ENCODE measurements at regions not wholly inside any gene's neighbourhood (a gene's known extent, or its start where the extent isn't known, plus 50 kb on each side); places are given as distances from the start of the nearest gene placed in this dataset.

- FAIRE-seq: no peak
These were observed 624.4 kb downstream of the NYAP2 start for GRCh38 chr2:226023946-226024345.

GRCh38 chr2:226023383-226023782 is 623.9 kb downstream of the NYAP2 start:
- FAIRE-seq (no peak), DNase-seq (ENCODE audit: insufficient read length, low spot score) (no peak)

More at GRCh38 chr2:226023946-226024345, 624.4 kb downstream of the NYAP2 start:
- no peak for DNase-seq (ENCODE audit: insufficient read length, low spot score)

GRCh38 chr2:226020956-226021355 is 621.4 kb downstream of the NYAP2 start:
- no peak for DNase-seq (ENCODE audit: insufficient read length, low spot score)
- FAIRE-seq: no peak

GRCh38 chr2:226020176-226020575 is 620.7 kb downstream of the NYAP2 start:
- DNase-seq (ENCODE audit: insufficient read length, low spot score): no peak
- FAIRE-seq: no peak

- FAIRE-seq: no peak
- no peak for DNase-seq (ENCODE audit: insufficient read length, low spot score)
These were observed 619.1 kb downstream of the NYAP2 start for GRCh38 chr2:226018641-226019040.

GRCh38 chr2:226017537-226017936 is 618.0 kb downstream of the NYAP2 start:
- FAIRE-seq (no peak), DNase-seq (ENCODE audit: insufficient read length, low spot score) (no peak)

- FAIRE-seq: no peak
- no peak for DNase-seq (ENCODE audit: insufficient read length, low spot score)
These were observed 617.6 kb downstream of the NYAP2 start for GRCh38 chr2:226017107-226017506.

- no peak for DNase-seq (ENCODE audit: insufficient read length, low spot score)
- no peak for FAIRE-seq
These were observed 612.4 kb downstream of the NYAP2 start for GRCh38 chr2:226011716-226012450.

GRCh38 chr2:226002438-226002837 is 602.9 kb downstream of the NYAP2 start:
- FAIRE-seq (no peak), DNase-seq (ENCODE audit: insufficient read length, low spot score) (no peak)

- no peak for FAIRE-seq
- DNase-seq (ENCODE audit: insufficient read length, low spot score): no peak
These were observed 602.2 kb downstream of the NYAP2 start for GRCh38 chr2:226001716-226002115.

- no peak for FAIRE-seq
- DNase-seq (ENCODE audit: insufficient read length, low spot score): no peak
These were observed 600.2 kb downstream of the NYAP2 start for GRCh38 chr2:225999692-226000091.

- DNase-seq (ENCODE audit: insufficient read length, low spot score): no peak
These were observed 599.1 kb downstream of the NYAP2 start for GRCh38 chr2:225998653-225999052.

GRCh38 chr2:225998116-225998515 is 598.6 kb downstream of the NYAP2 start:
- DNase-seq (ENCODE audit: insufficient read length, low spot score) (no peak), FAIRE-seq (no peak)

More at GRCh38 chr2:225998653-225999052, 599.1 kb downstream of the NYAP2 start:
- FAIRE-seq: no peak

GRCh38 chr2:225996462-225996828 is 596.9 kb downstream of the NYAP2 start:
- no peak for DNase-seq (ENCODE audit: insufficient read length, low spot score)
- no peak for FAIRE-seq

- DNase-seq (ENCODE audit: insufficient read length, low spot score) (no peak), FAIRE-seq (no peak)
These were observed 596.4 kb downstream of the NYAP2 start for GRCh38 chr2:225995796-225996461.

- FAIRE-seq (peak; percentile 44), DNase-seq (ENCODE audit: insufficient read length, low spot score) (no peak)
These were observed 595.4 kb downstream of the NYAP2 start for GRCh38 chr2:225994748-225995405.

- FAIRE-seq (no peak), DNase-seq (ENCODE audit: insufficient read length, low spot score) (no peak)
These were observed 593.9 kb downstream of the NYAP2 start for GRCh38 chr2:225993430-225993829.

- no peak for DNase-seq (ENCODE audit: insufficient read length, low spot score)
- no peak for FAIRE-seq
These were observed 590.3 kb downstream of the NYAP2 start for GRCh38 chr2:225989809-225990208.

- FAIRE-seq (no peak), DNase-seq (ENCODE audit: insufficient read length, low spot score) (no peak)
These were observed 580.9 kb downstream of the NYAP2 start for GRCh38 chr2:225980372-225980771.

- no peak for FAIRE-seq
- no peak for DNase-seq (ENCODE audit: insufficient read length, low spot score)
These were observed 571.9 kb downstream of the NYAP2 start for GRCh38 chr2:225971433-225971832.

- FAIRE-seq: no peak
These were observed 549.4 kb downstream of the NYAP2 start for GRCh38 chr2:225948903-225949302.

GRCh38 chr2:225938991-225939390 is 539.5 kb downstream of the NYAP2 start:
- DNase-seq (ENCODE audit: insufficient read length, low spot score) (no peak), FAIRE-seq (no peak)

More at GRCh38 chr2:225948903-225949302, 549.4 kb downstream of the NYAP2 start:
- no peak for DNase-seq (ENCODE audit: insufficient read length, low spot score)

Measured in HTR-8/SVneo (cell line).